ENCODE measurements at regions not wholly inside any gene's neighbourhood (a gene's known extent, or its start where the extent isn't known, plus 50 kb on each side); places are given as distances from the start of the nearest gene placed in this dataset.

GRCh38 chr7:18262058-18262457 lies 233.5 kb upstream of the HDAC9 start:
- DNase-seq, result peak; percentile 47

GRCh38 chr7:18265611-18266281 lies 229.8 kb upstream of the HDAC9 start:
- no peak for DNase-seq

- no peak for DNase-seq
Observed at GRCh38 chr7:18268571-18268970, 227.0 kb upstream of the HDAC9 start.

- DNase-seq, result peak; percentile 23
Observed at GRCh38 chr7:18276380-18276779, 219.2 kb upstream of the HDAC9 start.

GRCh38 chr7:18278316-18278715 lies 217.2 kb upstream of the HDAC9 start:
- DNase-seq, result peak; percentile 46

- no peak for DNase-seq
Observed at GRCh38 chr7:18283045-18283444, 212.5 kb upstream of the HDAC9 start.

GRCh38 chr7:18287482-18287881 lies 208.1 kb upstream of the HDAC9 start:
- no peak for DNase-seq

- no peak for DNase-seq
Observed at GRCh38 chr7:18288322-18289037, 207.1 kb upstream of the HDAC9 start.

GRCh38 chr7:18289788-18290187 lies 205.8 kb upstream of the HDAC9 start:
- no peak for DNase-seq

- DNase-seq, result no peak
Observed at GRCh38 chr7:18290223-18290622, 205.3 kb upstream of the HDAC9 start.

GRCh38 chr7:18290865-18291264 lies 204.7 kb upstream of the HDAC9 start:
- DNase-seq, result no peak

GRCh38 chr7:18292584-18292983 lies 203.0 kb upstream of the HDAC9 start:
- no peak for DNase-seq

GRCh38 chr7:18293759-18294158 lies 201.8 kb upstream of the HDAC9 start:
- DNase-seq, result no peak

- DNase-seq, result no peak
Observed at GRCh38 chr7:18294411-18294810, 201.1 kb upstream of the HDAC9 start.

- no peak for DNase-seq
Observed at GRCh38 chr7:18295781-18296423, 199.6 kb upstream of the HDAC9 start.

GRCh38 chr7:18302097-18302496 lies 193.5 kb upstream of the HDAC9 start:
- no peak for DNase-seq

- DNase-seq, result no peak
Observed at GRCh38 chr7:18305866-18306265, 189.7 kb upstream of the HDAC9 start.

- DNase-seq, result no peak
Observed at GRCh38 chr7:18306696-18307095, 188.9 kb upstream of the HDAC9 start.

GRCh38 chr7:18308938-18309337 lies 186.6 kb upstream of the HDAC9 start:
- DNase-seq, result no peak

GRCh38 chr7:18312482-18312881 lies 183.1 kb upstream of the HDAC9 start:
- no peak for DNase-seq

GRCh38 chr7:18313965-18314364 lies 181.6 kb upstream of the HDAC9 start:
- no peak for DNase-seq

- no peak for DNase-seq
Observed at GRCh38 chr7:18315241-18315640, 180.3 kb upstream of the HDAC9 start.

GRCh38 chr7:18317941-18318340 lies 177.6 kb upstream of the HDAC9 start:
- DNase-seq, result no peak

- DNase-seq, result no peak
Observed at GRCh38 chr7:18320422-18320821, 175.1 kb upstream of the HDAC9 start.

Measured in DMS53 (cell line).